ENCODE measurements at regions not wholly inside any gene's neighbourhood (a gene's known extent, or its start where the extent isn't known, plus 50 kb on each side); places are given as distances from the start of the nearest gene placed in this dataset.

DNA sequence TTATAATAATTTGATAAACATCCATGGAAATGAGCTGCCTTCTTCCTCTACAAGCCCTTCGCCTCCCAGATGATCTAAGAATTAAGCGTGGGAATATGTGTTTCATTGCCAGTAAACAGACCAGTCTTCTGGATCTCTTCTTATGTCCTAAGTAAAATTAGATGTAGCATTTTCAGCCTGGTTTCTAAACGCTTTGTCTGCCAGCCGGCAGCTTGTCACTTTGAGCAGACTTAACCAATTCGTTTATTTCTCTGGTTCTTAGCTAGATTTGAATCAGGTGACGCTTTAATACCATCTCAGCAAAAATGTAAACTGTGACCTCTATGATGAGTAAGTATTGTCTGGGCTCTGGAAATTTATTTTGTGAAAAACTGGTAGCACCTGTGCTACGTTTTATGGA is 380.6 kb upstream of the NUDT12 start:
- Histone ChIP-seq H3K9me2 (peaks cover 2% of the 10 kb centered on the region; the same call in 1 of the 2 replicates), H4K20me1 (ENCODE audit: insufficient read depth) (no peaks in the 10 kb centered on the region), H3K27ac (ENCODE audit: low read depth in 2 of 2, low read length in 1 of 2) (peak overlapping the region; percentile 31 to 97; a peak in 3 of 4 replicates), H3K9ac (no peak overlapping the region), H3K4me1 (ENCODE audit: control insufficient read depth in 1 of 2, insufficient read depth in 2 of 2, low read depth in 1 of 2, low read length in 1 of 2) (peaks cover 0 to 7% of the 10 kb centered on the region in 2 experiments; a peak in 1 of 4 replicates), H2AFZ (ENCODE audit: low read depth) (peak overlapping the region; percentile 58; the same call in 1 of the 2 replicates), H3F3A (replicated peaks; ENCODE audit: insufficient read depth) (no peaks in the 10 kb centered on the region), H3K9me3 (no peaks in the 10 kb centered on the region), H3K4me3 (ENCODE audit: low read depth in 2 of 2, low read length in 1 of 2) (no peak overlapping the region), H3K27me3 (ENCODE audit: insufficient read depth) (no peaks in the 10 kb centered on the region), H3K36me3 (replicated peaks in 1 of 2; ENCODE audit: control insufficient read depth in 1 of 2, insufficient read depth in 2 of 2, low read length in 1 of 2) (peaks cover 0 to 4% of the 10 kb centered on the region in 2 experiments), H3K4me2 (no peak overlapping the region), H3K79me2 (ENCODE audit: insufficient read depth) (no peaks in the 10 kb centered on the region)
- DNase-seq = peak; percentile 51
- ChIA-PET POLR2A (no interaction called here), CTCF (interaction anchor here (0.5 to 2.0 kb wide), 7 partner anchors 75 to 403 kb away, joined by 3 to 5 read pairs (median 3); no protein-coding TSS in a partner anchor)
- WGBS (ENCODE audit: low lambda C conversion rate) = 23% methylated on average over 7 of the region's 7 CpGs
- TF ChIP-seq TCF12 (IDR thresholded peaks at IDR 0.05) (peak; percentile 89), NFIC (IDR thresholded peaks at IDR 0.05; ENCODE audit: borderline replicate concordance) (no peak), YY1 (IDR thresholded peaks at IDR 0.05; ENCODE audit: low read depth) (no peak), SMC3 (IDR thresholded peaks at IDR 0.05; ENCODE audit: low read depth, low read length) (no peak), EZH2phosphoT487 (IDR thresholded peaks at IDR 0.05; ENCODE audit: borderline replicate concordance, low read depth) (no peak), TEAD4 (IDR thresholded peaks at IDR 0.05; ENCODE audit: borderline replicate concordance, insufficient read depth) (no peak), POLR2AphosphoS5 (IDR thresholded peaks at IDR 0.05; ENCODE audit: low read depth, low read length) (peak; percentile 65; the same call in 1 of the 2 replicates), RCOR1 (IDR thresholded peaks at IDR 0.05; ENCODE audit: low read length) (no peak), TAF1 (IDR thresholded peaks at IDR 0.05; ENCODE audit: borderline replicate concordance, low read depth, low read length) (no peak), RFX5 (IDR thresholded peaks at IDR 0.05; ENCODE audit: low read length) (peak; percentile 29; the same call in 1 of the 2 replicates), GABPA (IDR thresholded peaks at IDR 0.05; ENCODE audit: low read depth) (no peak), ELF1 (IDR thresholded peaks at IDR 0.05) (no peak), FOXJ3 (CRISPR knock-in tag; IDR thresholded peaks at IDR 0.05) (peak; percentile 48; the same call in 1 of the 2 replicates), RXRA (IDR thresholded peaks at IDR 0.05; ENCODE audit: borderline replicate concordance, low read depth) (no peak), CHD2 (IDR thresholded peaks at IDR 0.05; ENCODE audit: low read length, partially characterized antibody) (no peak), MXI1 (IDR thresholded peaks at IDR 0.05; ENCODE audit: low read depth, low read length) (peak; percentile 72; the same call in 1 of the 2 replicates), GATA2 (CRISPR knock-in tag; IDR thresholded peaks at IDR 0.05) (peak; percentile 61; the same call in 1 of the 2 replicates), JUND (IDR thresholded peaks at IDR 0.05) (no peak), MEF2A (IDR thresholded peaks at IDR 0.05; ENCODE audit: borderline replicate concordance, low read depth) (no peak)
- TF ChIP-seq, protein P1, sequence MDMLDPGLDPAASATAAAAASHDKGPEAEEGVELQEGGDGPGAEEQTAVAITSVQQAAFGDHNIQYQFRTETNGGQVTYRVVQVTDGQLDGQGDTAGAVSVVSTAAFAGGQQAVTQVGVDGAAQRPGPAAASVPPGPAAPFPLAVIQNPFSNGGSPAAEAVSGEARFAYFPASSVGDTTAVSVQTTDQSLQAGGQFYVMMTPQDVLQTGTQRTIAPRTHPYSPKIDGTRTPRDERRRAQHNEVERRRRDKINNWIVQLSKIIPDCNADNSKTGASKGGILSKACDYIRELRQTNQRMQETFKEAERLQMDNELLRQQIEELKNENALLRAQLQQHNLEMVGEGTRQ (IDR thresholded peaks at IDR 0.05; ENCODE audit: borderline replicate concordance, low read depth, low read length) = no peak
- TF ChIP-seq, protein P2, sequence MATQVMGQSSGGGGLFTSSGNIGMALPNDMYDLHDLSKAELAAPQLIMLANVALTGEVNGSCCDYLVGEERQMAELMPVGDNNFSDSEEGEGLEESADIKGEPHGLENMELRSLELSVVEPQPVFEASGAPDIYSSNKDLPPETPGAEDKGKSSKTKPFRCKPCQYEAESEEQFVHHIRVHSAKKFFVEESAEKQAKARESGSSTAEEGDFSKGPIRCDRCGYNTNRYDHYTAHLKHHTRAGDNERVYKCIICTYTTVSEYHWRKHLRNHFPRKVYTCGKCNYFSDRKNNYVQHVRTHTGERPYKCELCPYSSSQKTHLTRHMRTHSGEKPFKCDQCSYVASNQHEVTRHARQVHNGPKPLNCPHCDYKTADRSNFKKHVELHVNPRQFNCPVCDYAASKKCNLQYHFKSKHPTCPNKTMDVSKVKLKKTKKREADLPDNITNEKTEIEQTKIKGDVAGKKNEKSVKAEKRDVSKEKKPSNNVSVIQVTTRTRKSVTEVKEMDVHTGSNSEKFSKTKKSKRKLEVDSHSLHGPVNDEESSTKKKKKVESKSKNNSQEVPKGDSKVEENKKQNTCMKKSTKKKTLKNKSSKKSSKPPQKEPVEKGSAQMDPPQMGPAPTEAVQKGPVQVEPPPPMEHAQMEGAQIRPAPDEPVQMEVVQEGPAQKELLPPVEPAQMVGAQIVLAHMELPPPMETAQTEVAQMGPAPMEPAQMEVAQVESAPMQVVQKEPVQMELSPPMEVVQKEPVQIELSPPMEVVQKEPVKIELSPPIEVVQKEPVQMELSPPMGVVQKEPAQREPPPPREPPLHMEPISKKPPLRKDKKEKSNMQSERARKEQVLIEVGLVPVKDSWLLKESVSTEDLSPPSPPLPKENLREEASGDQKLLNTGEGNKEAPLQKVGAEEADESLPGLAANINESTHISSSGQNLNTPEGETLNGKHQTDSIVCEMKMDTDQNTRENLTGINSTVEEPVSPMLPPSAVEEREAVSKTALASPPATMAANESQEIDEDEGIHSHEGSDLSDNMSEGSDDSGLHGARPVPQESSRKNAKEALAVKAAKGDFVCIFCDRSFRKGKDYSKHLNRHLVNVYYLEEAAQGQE (IDR thresholded peaks at IDR 0.05; ENCODE audit: low read depth, low read length) = no peak
- TF ChIP-seq, protein P3, sequence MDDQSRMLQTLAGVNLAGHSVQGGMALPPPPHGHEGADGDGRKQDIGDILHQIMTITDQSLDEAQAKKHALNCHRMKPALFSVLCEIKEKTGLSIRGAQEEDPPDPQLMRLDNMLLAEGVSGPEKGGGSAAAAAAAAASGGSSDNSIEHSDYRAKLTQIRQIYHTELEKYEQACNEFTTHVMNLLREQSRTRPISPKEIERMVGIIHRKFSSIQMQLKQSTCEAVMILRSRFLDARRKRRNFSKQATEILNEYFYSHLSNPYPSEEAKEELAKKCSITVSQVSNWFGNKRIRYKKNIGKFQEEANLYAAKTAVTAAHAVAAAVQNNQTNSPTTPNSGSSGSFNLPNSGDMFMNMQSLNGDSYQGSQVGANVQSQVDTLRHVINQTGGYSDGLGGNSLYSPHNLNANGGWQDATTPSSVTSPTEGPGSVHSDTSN (IDR thresholded peaks at IDR 0.05) = peak; percentile 65
- TF ChIP-seq, protein P4, sequence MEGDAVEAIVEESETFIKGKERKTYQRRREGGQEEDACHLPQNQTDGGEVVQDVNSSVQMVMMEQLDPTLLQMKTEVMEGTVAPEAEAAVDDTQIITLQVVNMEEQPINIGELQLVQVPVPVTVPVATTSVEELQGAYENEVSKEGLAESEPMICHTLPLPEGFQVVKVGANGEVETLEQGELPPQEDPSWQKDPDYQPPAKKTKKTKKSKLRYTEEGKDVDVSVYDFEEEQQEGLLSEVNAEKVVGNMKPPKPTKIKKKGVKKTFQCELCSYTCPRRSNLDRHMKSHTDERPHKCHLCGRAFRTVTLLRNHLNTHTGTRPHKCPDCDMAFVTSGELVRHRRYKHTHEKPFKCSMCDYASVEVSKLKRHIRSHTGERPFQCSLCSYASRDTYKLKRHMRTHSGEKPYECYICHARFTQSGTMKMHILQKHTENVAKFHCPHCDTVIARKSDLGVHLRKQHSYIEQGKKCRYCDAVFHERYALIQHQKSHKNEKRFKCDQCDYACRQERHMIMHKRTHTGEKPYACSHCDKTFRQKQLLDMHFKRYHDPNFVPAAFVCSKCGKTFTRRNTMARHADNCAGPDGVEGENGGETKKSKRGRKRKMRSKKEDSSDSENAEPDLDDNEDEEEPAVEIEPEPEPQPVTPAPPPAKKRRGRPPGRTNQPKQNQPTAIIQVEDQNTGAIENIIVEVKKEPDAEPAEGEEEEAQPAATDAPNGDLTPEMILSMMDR (IDR thresholded peaks at IDR 0.05) = no peak
- TF ChIP-seq, protein P5, sequence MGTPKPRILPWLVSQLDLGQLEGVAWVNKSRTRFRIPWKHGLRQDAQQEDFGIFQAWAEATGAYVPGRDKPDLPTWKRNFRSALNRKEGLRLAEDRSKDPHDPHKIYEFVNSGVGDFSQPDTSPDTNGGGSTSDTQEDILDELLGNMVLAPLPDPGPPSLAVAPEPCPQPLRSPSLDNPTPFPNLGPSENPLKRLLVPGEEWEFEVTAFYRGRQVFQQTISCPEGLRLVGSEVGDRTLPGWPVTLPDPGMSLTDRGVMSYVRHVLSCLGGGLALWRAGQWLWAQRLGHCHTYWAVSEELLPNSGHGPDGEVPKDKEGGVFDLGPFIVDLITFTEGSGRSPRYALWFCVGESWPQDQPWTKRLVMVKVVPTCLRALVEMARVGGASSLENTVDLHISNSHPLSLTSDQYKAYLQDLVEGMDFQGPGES (IDR thresholded peaks at IDR 0.05; ENCODE audit: low read depth, low read length) = no peak
- TF ChIP-seq, protein P6, sequence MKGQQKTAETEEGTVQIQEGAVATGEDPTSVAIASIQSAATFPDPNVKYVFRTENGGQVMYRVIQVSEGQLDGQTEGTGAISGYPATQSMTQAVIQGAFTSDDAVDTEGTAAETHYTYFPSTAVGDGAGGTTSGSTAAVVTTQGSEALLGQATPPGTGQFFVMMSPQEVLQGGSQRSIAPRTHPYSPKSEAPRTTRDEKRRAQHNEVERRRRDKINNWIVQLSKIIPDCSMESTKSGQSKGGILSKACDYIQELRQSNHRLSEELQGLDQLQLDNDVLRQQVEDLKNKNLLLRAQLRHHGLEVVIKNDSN (IDR thresholded peaks at IDR 0.05; ENCODE audit: borderline replicate concordance, low read depth) = no peak
